GM23338 (cell line): ENCODE measurements at regions not wholly inside any gene's neighbourhood (a gene's known extent, or its start where the extent isn't known, plus 50 kb on each side); places are given as distances from the start of the nearest gene placed in this dataset.

Source experiments
- ATAC-seq: fragments of 200-7000 bp; cut with Tn5 transposase; 3 replicates; pipeline ENCODE4 v1.9.1; 2020
- DNase-seq: peaks from one replicate; pipeline ENCODE4 v3.0.0-alpha.2; 2015; ENCODE audit warnings: low spot score
- H2AFZ ChIP-seq: fragments of 200-600 bp; sonication (generic); 2 replicates; pipeline ENCODE4 v1.8.0; 2016; ENCODE audit warnings: antibody characterized with exemption, mild to moderate bottlenecking, moderate library complexity
- H3F3A ChIP-seq: fragments of 200-600 bp; sonication (generic); replicated peaks from 2 replicates; pipeline ENCODE4 v1.8.0; 2017; ENCODE audit warnings: antibody characterized with exemption, mixed run types, low read depth
- H3K27ac ChIP-seq: fragments of 200-600 bp; sonication (generic); 2 replicates; pipeline ENCODE4 v1.6.1; 2016; ENCODE audit warnings: low read depth
- H3K27me3 ChIP-seq: fragments of 200-600 bp; sonication (generic); 2 replicates; pipeline ENCODE4 v1.8.0; 2016; ENCODE audit warnings: mild to moderate bottlenecking, mixed run types, moderate library complexity; ENCODE audit not compliant: insufficient read depth
- H3K36me3 ChIP-seq: fragments of 200-600 bp; sonication (generic); 2 replicates; pipeline ENCODE4 v1.8.0; 2016; ENCODE audit warnings: mild to moderate bottlenecking; ENCODE audit not compliant: insufficient read depth
- H3K4me1 ChIP-seq: fragments of 200-600 bp; sonication (generic); 2 replicates; pipeline ENCODE4 v1.8.0; 2016; ENCODE audit warnings: mild to moderate bottlenecking, moderate library complexity; ENCODE audit not compliant: insufficient read depth
- H3K4me2 ChIP-seq: fragments of 200-600 bp; sonication (generic); 2 replicates; pipeline ENCODE4 v1.7.1; 2017; ENCODE audit warnings: mixed run types
- H3K4me3 ChIP-seq: fragments of 200-600 bp; sonication (generic); 2 replicates; pipeline ENCODE4 v1.6.1; 2016; ENCODE audit warnings: mixed run types
- H3K79me2 ChIP-seq: fragments of 200-600 bp; sonication (generic); replicated peaks from 2 replicates; pipeline ENCODE4 v1.8.0; 2017; ENCODE audit warnings: mild to moderate bottlenecking; ENCODE audit not compliant: insufficient read depth
- H3K9me2 ChIP-seq: fragments of 200-600 bp; sonication (generic); 2 replicates; pipeline ENCODE4 v1.8.0; 2017; ENCODE audit not compliant: insufficient read depth
- H4K20me1 ChIP-seq: fragments of 200-600 bp; sonication (generic); replicated peaks from 2 replicates; pipeline ENCODE4 v1.8.0; 2017; ENCODE audit warnings: mild to moderate bottlenecking; ENCODE audit not compliant: insufficient read depth
- H3K27ac Mint-ChIP-seq: 2 replicates; pipeline ENCODE4 v1.8.0; 2020; ENCODE audit warnings: inconsistent platforms, mild to moderate bottlenecking, moderate library complexity, mixed read lengths
- H3K27me3 Mint-ChIP-seq: 3 replicates; pipeline ENCODE4 v1.8.0; 2022; ENCODE audit warnings: low read depth, mild to moderate bottlenecking, moderate library complexity, mixed read lengths, inconsistent platforms; ENCODE audit not compliant: insufficient read depth, poor library complexity
- H3K36me3 Mint-ChIP-seq: 3 replicates; pipeline ENCODE4 v1.8.0; 2021; ENCODE audit warnings: low read depth, mild to moderate bottlenecking, inconsistent platforms, moderate library complexity, mixed read lengths
- H3K4me1 Mint-ChIP-seq: 3 replicates; pipeline ENCODE4 v1.8.0; 2020; ENCODE audit warnings: mild to moderate bottlenecking, inconsistent platforms, mixed read lengths
- H3K4me3 Mint-ChIP-seq: 3 replicates; pipeline ENCODE4 v1.8.0; 2021; ENCODE audit warnings: moderate library complexity, mild to moderate bottlenecking, inconsistent platforms, mixed read lengths
- H3K9me3 Mint-ChIP-seq: 3 replicates; pipeline ENCODE4 v1.8.0; 2020; ENCODE audit warnings: moderate library complexity, mild to moderate bottlenecking, inconsistent platforms, mixed read lengths
- CREB1 ChIP-seq: fragments of 250-450 bp; sonication (Bioruptor Pico); IDR thresholded peaks from 2 replicates; pipeline ENCODE4 v1.5.0; 2020; ENCODE audit warnings: low read depth, mild to moderate bottlenecking, moderate library complexity
- CTCF ChIP-seq, 2 experiments: fragments of 200-600 bp in 1 of 2; sonication (generic) in 1 of 2; conservative IDR thresholded peaks; 2 replicates each; pipeline versions ENCODE4 v1.5.1 to v1.6.1; 2016 to 2017; ENCODE audit warnings: antibody characterized with exemption in 2 of 2, low read depth in 2 of 2, mild to moderate bottlenecking in 2 of 2, moderate library complexity in 1 of 2
- ETS1 ChIP-seq: IDR thresholded peaks from 2 replicates; pipeline ENCODE4 v1.6.1; 2016; ENCODE audit warnings: antibody characterized with exemption
- EZH2 ChIP-seq: fragments of 200-600 bp; sonication (generic); IDR thresholded peaks from one replicate; pipeline ENCODE4 v1.8.0; 2017; ENCODE audit warnings: antibody characterized with exemption, mild to moderate bottlenecking, low read depth; ENCODE audit not compliant: unreplicated experiment
- NANOG ChIP-seq: IDR thresholded peaks from 2 replicates; pipeline ENCODE4 v1.6.1; 2016; ENCODE audit warnings: antibody characterized with exemption, borderline replicate concordance
- STAT1 ChIP-seq: IDR thresholded peaks from one replicate; pipeline ENCODE4 v1.6.1; 2016; ENCODE audit warnings: antibody characterized with exemption; ENCODE audit not compliant: unreplicated experiment
- ZNF462 ChIP-seq: fragments of 250-450 bp; sonication (Bioruptor Pico); IDR thresholded peaks from 2 replicates; pipeline ENCODE4 v1.5.0; 2020; ENCODE audit warnings: mild to moderate bottlenecking, moderate library complexity

GRCh38 chr3:115340586-115340985 lies 193.5 kb upstream of the ZBTB20 start (continued):
- no peak for TF ChIP-seq ZNF462 (CRISPR knock-in tag)

GRCh38 chr3:115341208-115341607 lies 194.1 kb upstream of the ZBTB20 start:
- H3K4me1 ChIP-seq, result 0 out of 2 replicates have a peak, but pooled peaks cover 6% of the 10 kb centered on the region
- no peaks in the 10 kb centered on the region for H3K9me2 ChIP-seq
- DNase-seq (no peak), ATAC-seq (no peak)
- H3K4me3 ChIP-seq, result no peak overlapping the region
- H3K27me3 ChIP-seq, result no peaks in the 10 kb centered on the region
- no peak overlapping the region for H3K4me2 ChIP-seq
- 0 out of 2 replicates have a peak overlapping the region, but pooled peaks have one; percentile 17 for H3K27ac ChIP-seq
- Mint-ChIP-seq H3K36me3 (no peaks in the 10 kb centered on the region), H3K9me3 (no peaks in the 10 kb centered on the region), H3K27me3 (no peaks in the 10 kb centered on the region), H3K27ac (no peak overlapping the region), H3K4me3 (no peak overlapping the region), H3K4me1 (peaks cover 9% of the 10 kb centered on the region; the same call in 2 of the 3 replicates)
- H3K79me2 ChIP-seq, result no peaks in the 10 kb centered on the region
- H3F3A ChIP-seq, result no peaks in the 10 kb centered on the region
- no peaks in the 10 kb centered on the region for H3K36me3 ChIP-seq
- H2AFZ ChIP-seq, result no peak overlapping the region
- no peaks in the 10 kb centered on the region for H4K20me1 ChIP-seq
- TF ChIP-seq EZH2 (no peak), NANOG (no peak), ETS1 (no peak), STAT1 (no peak), CTCF (conservative IDR thresholded peaks at IDR 0.05; ENCODE audit: low read depth in 2 of 2) (no peak), CREB1 (no peak), ZNF462 (CRISPR knock-in tag) (no peak)
